HCT116 (cell line): ENCODE measurements at regions not wholly inside any gene's neighbourhood (a gene's known extent, or its start where the extent isn't known, plus 50 kb on each side); places are given as distances from the start of the nearest gene placed in this dataset.

Experiments
- ATAC-seq: fragments of 200-7000 bp; cut with Tn5 transposase; 2 replicates; pipeline ENCODE4 v1.9.1; 2020; ENCODE audit warnings: mild to moderate bottlenecking, moderate library complexity
- BruUV-seq: library from RNA; stranded (reverse); fragments of 400-500 nt; replicated peaks from 2 replicates; lab custom pipeline; 2021; lab: Mats Ljungman, UMichigan
- CTCF ChIA-PET: fragments of 300-600 bp; sonication (Branson Sonifier 250); formaldehyde crosslinking; loops from one replicate; lab custom pipeline; 2021; ENCODE audit warnings: antibody characterized with exemption; lab: Charles Lee
- POLR2A ChIA-PET: fragments of 300-600, 350-600 bp; sonication (Branson Sonifier 250); formaldehyde crosslinking; loops from one replicate; lab custom pipeline; 2021; ENCODE audit warnings: antibody characterized with exemption; lab: Charles Lee
- RAD21 ChIA-PET, 2 experiments: fragments of 300-600 bp; sonication (Branson Sonifier 250); formaldehyde crosslinking; loops; one replicate each; lab custom pipeline; 2023; ENCODE audit warnings: low total read pairs in 2 of 2; ENCODE audit not compliant: uncharacterized antibody in 2 of 2, unreplicated experiment in 2 of 2, low non-redundant PET in 1 of 2; lab: Charles Lee
- DNase-seq: peaks from one replicate; pipeline ENCODE4 v3.0.0-alpha.2; 2010; ENCODE audit warnings: low read depth, low spot score
- H2AFZ ChIP-seq: fragments of 200-600 bp; shearing (Covaris generic), sonication (generic); 2 replicates; pipeline ENCODE4 v1.6.1; 2017; ENCODE audit warnings: low read depth, mixed run types, mixed read lengths, antibody characterized with exemption, low read length; ENCODE audit not compliant: poor library complexity, severe bottlenecking
- H3K27ac ChIP-seq: 2 replicates; pipeline ENCODE4 v1.5.1; 2012; ENCODE audit warnings: low read depth, low read length
- H3K27me3 ChIP-seq: fragments of 200-600 bp; sonication (generic); 2 replicates; pipeline ENCODE4 v1.6.1; 2016; ENCODE audit warnings: mixed run types, low read length, mixed read lengths; ENCODE audit not compliant: insufficient read depth
- H3K36me3 ChIP-seq, 2 experiments: fragments of 200-500 bp in 1 of 2; fragments of 200-600 bp in 1 of 2; sonication (Bioruptor generic) in 1 of 2; sonication (generic) in 1 of 2; 2 replicates each; pipeline versions ENCODE4 v1.5.1 to v1.6.1; 2014 to 2016; ENCODE audit warnings: low read length in 2 of 2, inconsistent platforms in 1 of 2, mixed read lengths in 1 of 2, mixed run types in 1 of 2; ENCODE audit not compliant: insufficient read depth in 2 of 2, control insufficient read depth in 1 of 2
- H3K4me1 ChIP-seq, 2 experiments: fragments of 200-600 bp in 1 of 2; sonication (generic) in 1 of 2; 2 replicates each; pipeline versions ENCODE4 v1.5.1 to v1.6.1; 2012 to 2017; ENCODE audit warnings: low read length in 2 of 2, inconsistent platforms in 1 of 2, mild to moderate bottlenecking in 1 of 2, mixed read lengths in 1 of 2, mixed run types in 1 of 2, moderate library complexity in 1 of 2; ENCODE audit not compliant: insufficient read depth in 2 of 2, control insufficient read depth in 1 of 2
- H3K4me2 ChIP-seq: fragments of 200-600 bp; sonication (generic); 2 replicates; pipeline ENCODE4 v1.6.1; 2017; ENCODE audit warnings: mixed run types, low read length, mixed read lengths
- H3K4me3 ChIP-seq, 2 experiments: fragments of 200-600 bp in 1 of 2; sonication (generic) in 1 of 2; replicated peaks in 1 of 2; 2 replicates each; pipeline ENCODE4 v1.5.1; 2011 to 2016; ENCODE audit warnings: low read length in 2 of 2, control low read depth in 1 of 2, low read depth in 1 of 2, mild to moderate bottlenecking in 1 of 2, mixed read lengths in 1 of 2, mixed run types in 1 of 2
- H3K79me2 ChIP-seq: fragments of 200-600 bp; sonication (generic); 2 replicates; pipeline ENCODE4 v1.6.1; 2017; ENCODE audit warnings: mild to moderate bottlenecking, mixed run types, low read length, moderate library complexity, mixed read lengths; ENCODE audit not compliant: insufficient read depth
- H3K9ac ChIP-seq: fragments of 200-600 bp; sonication (generic); 2 replicates; pipeline ENCODE4 v1.6.1; 2016; ENCODE audit warnings: low read length, mixed read lengths
- H3K9me2 ChIP-seq: fragments of 200-600 bp; sonication (generic), shearing (Covaris generic); 2 replicates; pipeline ENCODE4 v1.6.1; 2017; ENCODE audit warnings: mixed run types, mild to moderate bottlenecking, moderate library complexity; ENCODE audit not compliant: insufficient read depth
- H3K9me3 ChIP-seq, 2 experiments: fragments of 200-500 bp in 1 of 2; fragments of 200-600 bp in 1 of 2; sonication (Bioruptor generic) in 1 of 2; sonication (generic) in 1 of 2; 2 replicates each; pipeline ENCODE4 v1.6.1; 2014 to 2017; ENCODE audit warnings: low read length in 2 of 2, mixed read lengths in 2 of 2, inconsistent platforms in 1 of 2, low read depth in 1 of 2, mild to moderate bottlenecking in 1 of 2, mixed run types in 1 of 2, moderate library complexity in 1 of 2; ENCODE audit not compliant: control insufficient read depth in 1 of 2, insufficient read depth in 1 of 2
- H4K20me1 ChIP-seq: fragments of 200-600 bp; sonication (generic), shearing (Covaris generic); 2 replicates; pipeline ENCODE4 v1.6.1; 2017; ENCODE audit warnings: mixed run types, mild to moderate bottlenecking, moderate library complexity; ENCODE audit not compliant: insufficient read depth
- ATF3 ChIP-seq: IDR thresholded peaks from 2 replicates; pipeline ENCODE4 v1.6.1; 2012
- CEBPB ChIP-seq: IDR thresholded peaks from 2 replicates; pipeline ENCODE4 v1.6.1; 2012; ENCODE audit warnings: low read depth
- CTCF ChIP-seq, 3 experiments: fragments of 200-600 bp in 1 of 3; sonication (generic) in 1 of 3; IDR thresholded peaks in 2 of 3; conservative IDR thresholded peaks in 1 of 3; 2 replicates each; pipeline ENCODE4 v1.5.1; 2012 to 2017; ENCODE audit warnings: low read depth in 2 of 3, low read length in 2 of 3, antibody characterized with exemption in 1 of 3, borderline replicate concordance in 1 of 3, control low read depth in 1 of 3, mild to moderate bottlenecking in 1 of 3, mixed read lengths in 1 of 3, mixed run types in 1 of 3, moderate library complexity in 1 of 3; ENCODE audit not compliant: insufficient read depth in 1 of 3
- EZH2 ChIP-seq: fragments of 200-600 bp; sonication (generic); IDR thresholded peaks from 2 replicates; pipeline ENCODE4 v1.6.1; 2017; ENCODE audit warnings: antibody characterized with exemption, mixed run types
- FOSL1 ChIP-seq: IDR thresholded peaks from 2 replicates; pipeline ENCODE4 v1.6.1; 2012; ENCODE audit warnings: low read depth
- POLR2A ChIP-seq: IDR thresholded peaks from 2 replicates; pipeline ENCODE4 v1.7.0; 2011; ENCODE audit warnings: borderline replicate concordance; ENCODE audit not compliant: insufficient read depth, insufficient read length; ENCODE audit errors: extremely low read depth
- POLR2AphosphoS5 ChIP-seq: IDR thresholded peaks from 2 replicates; pipeline ENCODE4 v1.6.1; 2011; ENCODE audit warnings: mild to moderate bottlenecking, low read depth, low read length, moderate library complexity
- YY1 ChIP-seq: IDR thresholded peaks from 2 replicates; pipeline ENCODE4 v1.6.1; 2011; ENCODE audit warnings: low read length, low read depth, moderate library complexity, mild to moderate bottlenecking; ENCODE audit not compliant: insufficient replicate concordance; ENCODE audit errors: extremely low read depth
- ZBTB33 ChIP-seq: IDR thresholded peaks from 2 replicates; pipeline ENCODE4 v1.6.1; 2011; ENCODE audit warnings: mild to moderate bottlenecking, low read length, moderate library complexity; ENCODE audit not compliant: insufficient replicate concordance; ENCODE audit errors: extremely low read depth
- intact Hi-C: fragments of 100-400 bp; cut with micrococcal nuclease; formaldehyde crosslinking; loops from 2 replicates; pipeline ENCODE4 v1.10.0; 2022

GRCh38 chr3:80983753-80984152 is 777.7 kb downstream of the GBE1 start:
- Histone ChIP-seq H4K20me1 (no peaks in the 10 kb centered on the region), H3K27ac (no peak overlapping the region), H3K9ac (no peak overlapping the region), H3K36me3 (no peaks in the 10 kb centered on the region), H3K9me2 (no peaks in the 10 kb centered on the region), H3K4me3 (no peak overlapping the region), H2AFZ (no peak overlapping the region), H3K27me3 (no peaks in the 10 kb centered on the region), H3K9me3 (peaks cover 10 to 12% of the 10 kb centered on the region in 2 experiments; a peak in 2 of 4 replicates), H3K4me2 (no peak overlapping the region), H3K4me1 (no peaks in the 10 kb centered on the region), H3K79me2 (no peaks in the 10 kb centered on the region)
- no TSS peak for BruUV-seq
- intact Hi-C loops = no loop called here
- TF ChIP-seq POLR2AphosphoS5 = no peak
- TF ChIP-seq EZH2 = no peak
- TF ChIP-seq CEBPB = no peak
- TF ChIP-seq CTCF (IDR thresholded peaks at IDR 0.05 in 2 of 3, conservative IDR thresholded peaks at IDR 0.05 in 1 of 3; ENCODE audit: borderline replicate concordance in 1 of 3, insufficient read depth in 1 of 3, low read depth in 2 of 3, low read length in 2 of 3) = no peak
- no peak for TF ChIP-seq YY1
- no peak for TF ChIP-seq FOSL1
- no peak for TF ChIP-seq ZBTB33
- no peak for TF ChIP-seq ATF3
- no peak for TF ChIP-seq POLR2A
- DNase-seq (no peak), ATAC-seq (no peak)
- CTCF ChIA-PET = no interaction called here
- RAD21 ChIA-PET = no interaction called here
- POLR2A ChIA-PET = no interaction called here
